SK-N-SH (cell line): ENCODE measurements at regions not wholly inside any gene's neighbourhood (a gene's known extent, or its start where the extent isn't known, plus 50 kb on each side); places are given as distances from the start of the nearest gene placed in this dataset.

Experiments used
- CTCF ChIA-PET: fragments of 300-600, 350-600 bp; formaldehyde crosslinking; extraction: SDS; loops from one replicate; lab custom pipeline; 2021; lab: Yijun Ruan, JAX
- POLR2A ChIA-PET: fragments of 350-600 bp; sonication (Branson Sonifier 250); formaldehyde crosslinking; extraction: SDS; loops from one replicate; lab custom pipeline; 2020; ENCODE audit warnings: antibody characterized with exemption, inconsistent platforms; lab: Yijun Ruan, JAX
- DNase-seq: peaks from one replicate; pipeline ENCODE4 v3.0.0; 2012
- H2AFZ ChIP-seq: fragments of 200-600 bp; sonication (generic); 2 replicates; pipeline ENCODE4 v1.8.1; 2016; ENCODE audit warnings: antibody characterized with exemption, mild to moderate bottlenecking, low read depth
- H3F3A ChIP-seq: fragments of 200-600 bp; sonication (generic); replicated peaks from 2 replicates; pipeline ENCODE3; 2016; ENCODE audit warnings: antibody characterized with exemption, mild to moderate bottlenecking; ENCODE audit not compliant: insufficient read depth
- H3K27ac ChIP-seq, 2 experiments: fragments of 200-500 bp in 1 of 2; fragments of 200-600 bp in 1 of 2; sonication (Bioruptor generic) in 1 of 2; sonication (generic), shearing (Covaris generic) in 1 of 2; 2 replicates each; pipeline versions ENCODE4 v1.5.1 to v1.6.1; 2014 to 2016; ENCODE audit warnings: low read depth in 2 of 2, inconsistent platforms in 1 of 2, low read length in 1 of 2, mild to moderate bottlenecking in 1 of 2, mixed read lengths in 1 of 2
- H3K27me3 ChIP-seq: fragments of 200-600 bp; sonication (generic), shearing (Covaris generic); 2 replicates; pipeline ENCODE4 v1.6.1; 2016; ENCODE audit warnings: mixed run types; ENCODE audit not compliant: insufficient read depth
- H3K36me3 ChIP-seq, 2 experiments: fragments of 200-500 bp in 1 of 2; fragments of 200-600 bp in 1 of 2; sonication (Bioruptor generic) in 1 of 2; sonication (generic) in 1 of 2; replicated peaks in 1 of 2; 2 replicates each; pipeline versions ENCODE3 to v1.5.1; 2014 to 2016; ENCODE audit warnings: low read length in 1 of 2, mild to moderate bottlenecking in 1 of 2; ENCODE audit not compliant: insufficient read depth in 2 of 2, control insufficient read depth in 1 of 2
- H3K4me1 ChIP-seq, 2 experiments: fragments of 200-500 bp in 1 of 2; fragments of 200-600 bp in 1 of 2; sonication (Bioruptor generic) in 1 of 2; sonication (generic), shearing (Covaris generic) in 1 of 2; 2 replicates each; pipeline versions ENCODE4 v1.5.1 to v1.6.1; 2014 to 2016; ENCODE audit warnings: low read depth in 1 of 2, low read length in 1 of 2, mixed run types in 1 of 2; ENCODE audit not compliant: insufficient read depth in 2 of 2, control insufficient read depth in 1 of 2
- H3K4me2 ChIP-seq: fragments of 200-600 bp; sonication (generic), shearing (Covaris generic); 2 replicates; pipeline ENCODE4 v1.6.1; 2017; ENCODE audit warnings: mixed run types
- H3K4me3 ChIP-seq, 2 experiments: fragments of 200-500 bp in 1 of 2; fragments of 200-600 bp in 1 of 2; sonication (Bioruptor generic) in 1 of 2; sonication (generic), shearing (Covaris generic) in 1 of 2; 2 replicates each; pipeline versions ENCODE4 v1.5.1 to v1.8.1; 2014 to 2016; ENCODE audit warnings: low read depth in 2 of 2, inconsistent platforms in 1 of 2, low read length in 1 of 2, mild to moderate bottlenecking in 1 of 2, mixed read lengths in 1 of 2, moderate library complexity in 1 of 2
- H3K79me2 ChIP-seq: fragments of 200-600 bp; sonication (generic); 2 replicates; pipeline ENCODE4 v1.8.1; 2017; ENCODE audit warnings: mild to moderate bottlenecking; ENCODE audit not compliant: insufficient read depth
- H3K9ac ChIP-seq: fragments of 200-600 bp; sonication (generic); 2 replicates; pipeline ENCODE4 v1.6.1; 2017; ENCODE audit warnings: mixed run types
- H3K9me2 ChIP-seq: fragments of 200-600 bp; sonication (generic); 2 replicates; pipeline ENCODE4 v1.6.1; 2017; ENCODE audit warnings: mixed run types
- H3K9me3 ChIP-seq: fragments of 200-600 bp; sonication (generic); 2 replicates; pipeline ENCODE4 v1.6.1; 2017; ENCODE audit warnings: mixed run types, mild to moderate bottlenecking, moderate library complexity
- H4K20me1 ChIP-seq: fragments of 200-600 bp; sonication (generic); 2 replicates; pipeline ENCODE4 v1.6.1; 2017; ENCODE audit warnings: mild to moderate bottlenecking, mixed run types; ENCODE audit not compliant: insufficient read depth
- EZH2phosphoT487 ChIP-seq: fragments of 200-600 bp; sonication (generic); IDR thresholded peaks from 2 replicates; pipeline ENCODE4 v1.6.1; 2017; ENCODE audit warnings: low read depth, mixed run types, mild to moderate bottlenecking, antibody characterized with exemption, moderate library complexity, borderline replicate concordance
- FOSL2 ChIP-seq: IDR thresholded peaks from 2 replicates; pipeline ENCODE4 v1.4.0; 2012; ENCODE audit warnings: low read depth, mild to moderate bottlenecking, moderate library complexity, borderline replicate concordance
- NRF1 ChIP-seq: IDR thresholded peaks from 2 replicates; pipeline ENCODE4 v1.6.1; 2012; ENCODE audit warnings: low read depth, mild to moderate bottlenecking, low read length
- PBX3 ChIP-seq: IDR thresholded peaks from 2 replicates; pipeline ENCODE4; 2012
- RAD21 ChIP-seq: IDR thresholded peaks from 2 replicates; pipeline ENCODE4 v1.6.1; 2012; ENCODE audit warnings: mild to moderate bottlenecking, low read length
- RXRA ChIP-seq: IDR thresholded peaks from 2 replicates; pipeline ENCODE4 v1.4.0; 2012; ENCODE audit warnings: low read depth, mild to moderate bottlenecking, borderline replicate concordance
- SMC3 ChIP-seq: IDR thresholded peaks from 2 replicates; pipeline ENCODE4 v1.6.1; 2012; ENCODE audit warnings: low read depth, low read length, improper control_type of control experiment
- TEAD4 ChIP-seq: IDR thresholded peaks from 2 replicates; pipeline ENCODE4 v1.4.0; 2012; ENCODE audit warnings: mild to moderate bottlenecking, borderline replicate concordance; ENCODE audit not compliant: insufficient read depth
- WGBS: methylation state at CpG from one replicate; pipeline ENCODE4 v1.1.6; 2017; ENCODE audit warnings: low lambda C conversion rate; 5-methylcytosine and 5-hydroxymethylcytosine counted together
- TF ChIP-seq, protein P1 (sequence below): fragments of 150-350 bp; IDR thresholded peaks from 2 replicates; pipeline ENCODE4 v1.6.1; 2017; ENCODE audit warnings: antibody characterized with exemption, low read length, low read depth, borderline replicate concordance
- TF ChIP-seq, protein P2 (sequence below): fragments of 150-350 bp; IDR thresholded peaks from 2 replicates; pipeline ENCODE4 v1.6.1; 2016; ENCODE audit warnings: mild to moderate bottlenecking, low read depth, low read length
- TF ChIP-seq, protein P3 (sequence below): fragments of 200-600 bp; sonication (generic); IDR thresholded peaks from 2 replicates; pipeline ENCODE4 v1.6.1; 2017; ENCODE audit warnings: antibody characterized with exemption, mild to moderate bottlenecking, moderate library complexity

- H3K36me3 ChIP-seq = no peaks in the 10 kb centered on the region
- WGBS = 5% methylated on average over 3 of the region's 3 CpGs
- no peaks in the 10 kb centered on the region for H4K20me1 ChIP-seq
- ChIA-PET POLR2A (no interaction called here), CTCF (interaction anchor here (1.0 kb wide), 1 partner anchor 9 kb away, joined by 3 read pairs; no protein-coding TSS in a partner anchor)
- no peak overlapping the region for H3K9ac ChIP-seq
- H3K4me2 ChIP-seq = no peak overlapping the region
- H3K27me3 ChIP-seq = no peaks in the 10 kb centered on the region
- no peak overlapping the region for H3K27ac ChIP-seq
- H3F3A ChIP-seq = no peaks in the 10 kb centered on the region
- H2AFZ ChIP-seq = no peak overlapping the region
- no peaks in the 10 kb centered on the region for H3K9me3 ChIP-seq
- no peak for DNase-seq
- TF ChIP-seq SMC3 (no peak), RXRA (no peak), EZH2phosphoT487 (no peak)
- TF ChIP-seq, protein P1, sequence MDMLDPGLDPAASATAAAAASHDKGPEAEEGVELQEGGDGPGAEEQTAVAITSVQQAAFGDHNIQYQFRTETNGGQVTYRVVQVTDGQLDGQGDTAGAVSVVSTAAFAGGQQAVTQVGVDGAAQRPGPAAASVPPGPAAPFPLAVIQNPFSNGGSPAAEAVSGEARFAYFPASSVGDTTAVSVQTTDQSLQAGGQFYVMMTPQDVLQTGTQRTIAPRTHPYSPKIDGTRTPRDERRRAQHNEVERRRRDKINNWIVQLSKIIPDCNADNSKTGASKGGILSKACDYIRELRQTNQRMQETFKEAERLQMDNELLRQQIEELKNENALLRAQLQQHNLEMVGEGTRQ = no peak
- no peaks in the 10 kb centered on the region for H3K9me2 ChIP-seq
- no peaks in the 10 kb centered on the region for H3K4me1 ChIP-seq
- no peak overlapping the region for H3K4me3 ChIP-seq
- no peaks in the 10 kb centered on the region for H3K79me2 ChIP-seq
Observed at GRCh38 chr16:6218855-6219254, 1113.8 kb upstream of the RBFOX1 start.

GRCh38 chr16:6216836-6217235, 1115.8 kb upstream of the RBFOX1 start:
- H3K4me1 ChIP-seq = no peaks in the 10 kb centered on the region
- no peak for DNase-seq
- H3K27ac ChIP-seq = no peak overlapping the region
- H3K9ac ChIP-seq = no peak overlapping the region
- no peak overlapping the region for H3K4me2 ChIP-seq
- no peaks in the 10 kb centered on the region for H4K20me1 ChIP-seq
- POLR2A ChIA-PET = no interaction called here
- no peak overlapping the region for H2AFZ ChIP-seq
- H3K4me3 ChIP-seq = no peak overlapping the region
- no peaks in the 10 kb centered on the region for H3K79me2 ChIP-seq
- no peaks in the 10 kb centered on the region for H3F3A ChIP-seq
- H3K27me3 ChIP-seq = no peaks in the 10 kb centered on the region
- H3K36me3 ChIP-seq = no peaks in the 10 kb centered on the region
- TF ChIP-seq NRF1 = no peak
- TF ChIP-seq FOSL2 = no peak
- TF ChIP-seq, protein P2, sequence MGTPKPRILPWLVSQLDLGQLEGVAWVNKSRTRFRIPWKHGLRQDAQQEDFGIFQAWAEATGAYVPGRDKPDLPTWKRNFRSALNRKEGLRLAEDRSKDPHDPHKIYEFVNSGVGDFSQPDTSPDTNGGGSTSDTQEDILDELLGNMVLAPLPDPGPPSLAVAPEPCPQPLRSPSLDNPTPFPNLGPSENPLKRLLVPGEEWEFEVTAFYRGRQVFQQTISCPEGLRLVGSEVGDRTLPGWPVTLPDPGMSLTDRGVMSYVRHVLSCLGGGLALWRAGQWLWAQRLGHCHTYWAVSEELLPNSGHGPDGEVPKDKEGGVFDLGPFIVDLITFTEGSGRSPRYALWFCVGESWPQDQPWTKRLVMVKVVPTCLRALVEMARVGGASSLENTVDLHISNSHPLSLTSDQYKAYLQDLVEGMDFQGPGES = no peak
- no peak for TF ChIP-seq PBX3
- H3K9me3 ChIP-seq = no peaks in the 10 kb centered on the region
- H3K9me2 ChIP-seq = no peaks in the 10 kb centered on the region
- WGBS = 21% methylated on average over 7 of the region's 7 CpGs
- CTCF ChIA-PET = no interaction called here

- DNase-seq = no peak
- ChIA-PET POLR2A (no interaction called here), CTCF (interaction anchor here (0.6 kb wide), 1 partner anchor 1242 kb away, joined by 3 read pairs; no protein-coding TSS in a partner anchor)
- Histone ChIP-seq H3K4me1 (peaks cover 0 to 16% of the 10 kb centered on the region in 2 experiments; a peak in 2 of 4 replicates), H4K20me1 (no peaks in the 10 kb centered on the region), H3K79me2 (no peaks in the 10 kb centered on the region), H3K27ac (no peak overlapping the region), H3F3A (no peaks in the 10 kb centered on the region), H3K9me2 (no peaks in the 10 kb centered on the region), H3K36me3 (no peaks in the 10 kb centered on the region), H3K9ac (no peak overlapping the region), H3K27me3 (no peaks in the 10 kb centered on the region), H3K4me3 (no peak overlapping the region), H2AFZ (no peak overlapping the region), H3K4me2 (no peak overlapping the region), H3K9me3 (no peaks in the 10 kb centered on the region)
- 19% methylated on average over 2 of the region's 2 CpGs for WGBS
- TF ChIP-seq SMC3 = no peak
- TF ChIP-seq RAD21 = no peak
- TF ChIP-seq, protein P2 = no peak
- no peak for TF ChIP-seq EZH2phosphoT487
- TF ChIP-seq, protein P3, sequence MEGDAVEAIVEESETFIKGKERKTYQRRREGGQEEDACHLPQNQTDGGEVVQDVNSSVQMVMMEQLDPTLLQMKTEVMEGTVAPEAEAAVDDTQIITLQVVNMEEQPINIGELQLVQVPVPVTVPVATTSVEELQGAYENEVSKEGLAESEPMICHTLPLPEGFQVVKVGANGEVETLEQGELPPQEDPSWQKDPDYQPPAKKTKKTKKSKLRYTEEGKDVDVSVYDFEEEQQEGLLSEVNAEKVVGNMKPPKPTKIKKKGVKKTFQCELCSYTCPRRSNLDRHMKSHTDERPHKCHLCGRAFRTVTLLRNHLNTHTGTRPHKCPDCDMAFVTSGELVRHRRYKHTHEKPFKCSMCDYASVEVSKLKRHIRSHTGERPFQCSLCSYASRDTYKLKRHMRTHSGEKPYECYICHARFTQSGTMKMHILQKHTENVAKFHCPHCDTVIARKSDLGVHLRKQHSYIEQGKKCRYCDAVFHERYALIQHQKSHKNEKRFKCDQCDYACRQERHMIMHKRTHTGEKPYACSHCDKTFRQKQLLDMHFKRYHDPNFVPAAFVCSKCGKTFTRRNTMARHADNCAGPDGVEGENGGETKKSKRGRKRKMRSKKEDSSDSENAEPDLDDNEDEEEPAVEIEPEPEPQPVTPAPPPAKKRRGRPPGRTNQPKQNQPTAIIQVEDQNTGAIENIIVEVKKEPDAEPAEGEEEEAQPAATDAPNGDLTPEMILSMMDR = no peak
- no peak for TF ChIP-seq TEAD4
Observed at GRCh38 chr16:6211644-6212043, 1114.0 kb upstream of the EEF2KMT start.
